ENCODE measurements at regions not wholly inside any gene's neighbourhood (a gene's known extent, or its start where the extent isn't known, plus 50 kb on each side); places are given as distances from the start of the nearest gene placed in this dataset.

- Histone ChIP-seq H3K4me3 (ENCODE audit: low read length) (no peak overlapping the region), H3K9me2 (replicated peaks; ENCODE audit: control insufficient read depth, low read length) (no peaks in the 10 kb centered on the region), H3K36me3 (ENCODE audit: control insufficient read depth, low read length) (no peaks in the 10 kb centered on the region), H3K4me1 (ENCODE audit: control insufficient read depth, low read length) (no peaks in the 10 kb centered on the region), H3K27me3 (ENCODE audit: control insufficient read depth, low read length) (no peaks in the 10 kb centered on the region), H3K9me3 (ENCODE audit: control insufficient read depth, insufficient read depth, low read length) (peaks cover 3% of the 10 kb centered on the region; the same call in 1 of the 2 replicates), H3K27ac (ENCODE audit: low read depth, low read length) (no peak overlapping the region), H4K20me1 (ENCODE audit: control insufficient read depth, insufficient read depth, low read depth, low read length) (no peaks in the 10 kb centered on the region), H3F3A (ENCODE audit: control insufficient read depth, insufficient read depth) (no peaks in the 10 kb centered on the region), H3K4me2 (ENCODE audit: low read length) (no peak overlapping the region), H3K79me2 (ENCODE audit: control insufficient read depth, low read length) (no peaks in the 10 kb centered on the region)
- TF ChIP-seq EZH2phosphoT487 (IDR thresholded peaks at IDR 0.05; ENCODE audit: borderline replicate concordance, low read length) (no peak), CTCF (IDR thresholded peaks at IDR 0.05; ENCODE audit: low read depth, low read length, poor library complexity, severe bottlenecking) (no peak)
Observed at GRCh38 chr6:2514965-2515543, 235.7 kb downstream of the MYLK4 start.

GRCh38 chr6:2512802-2513201 lies 237.9 kb downstream of the MYLK4 start:
- H3K79me2 ChIP-seq (ENCODE audit: control insufficient read depth, low read length): no peaks in the 10 kb centered on the region
- no peak for TF ChIP-seq CTCF (IDR thresholded peaks at IDR 0.05; ENCODE audit: low read depth, low read length, poor library complexity, severe bottlenecking)
- TF ChIP-seq EZH2phosphoT487 (IDR thresholded peaks at IDR 0.05; ENCODE audit: borderline replicate concordance, low read length): no peak
- no peaks in the 10 kb centered on the region for H3K27me3 ChIP-seq (ENCODE audit: control insufficient read depth, low read length)
- no peaks in the 10 kb centered on the region for H3K4me1 ChIP-seq (ENCODE audit: control insufficient read depth, low read length)
- no peaks in the 10 kb centered on the region for H3F3A ChIP-seq (ENCODE audit: control insufficient read depth, insufficient read depth)
- no peaks in the 10 kb centered on the region for H3K36me3 ChIP-seq (ENCODE audit: control insufficient read depth, low read length)
- H3K9me3 ChIP-seq (ENCODE audit: control insufficient read depth, insufficient read depth, low read length): no peaks in the 10 kb centered on the region
- H3K4me3 ChIP-seq (ENCODE audit: low read length): no peak overlapping the region
- H3K9me2 ChIP-seq (replicated peaks; ENCODE audit: control insufficient read depth, low read length): no peaks in the 10 kb centered on the region
- no peak overlapping the region for H3K4me2 ChIP-seq (ENCODE audit: low read length)
- H3K27ac ChIP-seq (ENCODE audit: low read depth, low read length): no peak overlapping the region
- no peaks in the 10 kb centered on the region for H4K20me1 ChIP-seq (ENCODE audit: control insufficient read depth, insufficient read depth, low read depth, low read length)

GRCh38 chr6:2510316-2510715 lies 240.4 kb downstream of the MYLK4 start:
- TF ChIP-seq CTCF (IDR thresholded peaks at IDR 0.05; ENCODE audit: low read depth, low read length, poor library complexity, severe bottlenecking) (no peak), EZH2phosphoT487 (IDR thresholded peaks at IDR 0.05; ENCODE audit: borderline replicate concordance, low read length) (no peak)
- Histone ChIP-seq H3K27me3 (ENCODE audit: control insufficient read depth, low read length) (peaks cover 6% of the 10 kb centered on the region), H3K79me2 (ENCODE audit: control insufficient read depth, low read length) (no peaks in the 10 kb centered on the region)

More at GRCh38 chr6:2510316-2510715, 240.4 kb downstream of the MYLK4 start:
- no peak overlapping the region for H3K4me3 ChIP-seq (ENCODE audit: low read length)
- H3K4me2 ChIP-seq (ENCODE audit: low read length): no peak overlapping the region
- no peaks in the 10 kb centered on the region for H3K9me2 ChIP-seq (replicated peaks; ENCODE audit: control insufficient read depth, low read length)
- no peaks in the 10 kb centered on the region for H3K9me3 ChIP-seq (ENCODE audit: control insufficient read depth, insufficient read depth, low read length)
- H3K36me3 ChIP-seq (ENCODE audit: control insufficient read depth, low read length): no peaks in the 10 kb centered on the region
- H4K20me1 ChIP-seq (ENCODE audit: control insufficient read depth, insufficient read depth, low read depth, low read length): no peaks in the 10 kb centered on the region
- H3K27ac ChIP-seq (ENCODE audit: low read depth, low read length): no peak overlapping the region
- H3K4me1 ChIP-seq (ENCODE audit: control insufficient read depth, low read length): no peaks in the 10 kb centered on the region
- H3F3A ChIP-seq (ENCODE audit: control insufficient read depth, insufficient read depth): no peaks in the 10 kb centered on the region

All from DOHH2 (cell line).